ENCODE measurements at regions not wholly inside any gene's neighbourhood (a gene's known extent, or its start where the extent isn't known, plus 50 kb on each side); places are given as distances from the start of the nearest gene placed in this dataset.

- no peaks in the 10 kb centered on the region for H3K36me3 ChIP-seq (ENCODE audit: low read depth)
- ATAC-seq (ENCODE audit: low read depth) (no peak), DNase-seq (ENCODE audit: low spot score) (no peak)
- no peak overlapping the region for H3K4me3 ChIP-seq (ENCODE audit: severe bottlenecking)
- H3K27me3 ChIP-seq (ENCODE audit: insufficient read depth, poor library complexity, severe bottlenecking) = no peaks in the 10 kb centered on the region
- H3K9me3 ChIP-seq (ENCODE audit: severe bottlenecking) = no peaks in the 10 kb centered on the region
- TF ChIP-seq CTCF (IDR thresholded peaks at IDR 0.05; ENCODE audit: poor library complexity, severe bottlenecking) = no peak
- no peaks in the 10 kb centered on the region for H3K4me1 ChIP-seq (ENCODE audit: insufficient read depth, poor library complexity, severe bottlenecking)
- H3K27ac ChIP-seq (ENCODE audit: poor library complexity, severe bottlenecking) = no peak overlapping the region
Observed at GRCh38 chr13:26821672-26822071, 61.1 kb upstream of the GPR12 start.

GRCh38 chr13:26820871-26821270 is 60.3 kb upstream of the GPR12 start:
- ATAC-seq (ENCODE audit: low read depth) (no peak), DNase-seq (ENCODE audit: low spot score) (no peak)
- H3K36me3 ChIP-seq (ENCODE audit: low read depth) = no peaks in the 10 kb centered on the region
- no peaks in the 10 kb centered on the region for H3K27me3 ChIP-seq (ENCODE audit: insufficient read depth, poor library complexity, severe bottlenecking)
- no peak overlapping the region for H3K27ac ChIP-seq (ENCODE audit: poor library complexity, severe bottlenecking)
- no peak for TF ChIP-seq CTCF (IDR thresholded peaks at IDR 0.05; ENCODE audit: poor library complexity, severe bottlenecking)
- no peaks in the 10 kb centered on the region for H3K4me1 ChIP-seq (ENCODE audit: insufficient read depth, poor library complexity, severe bottlenecking)
- H3K9me3 ChIP-seq (ENCODE audit: severe bottlenecking) = no peaks in the 10 kb centered on the region
- no peak overlapping the region for H3K4me3 ChIP-seq (ENCODE audit: severe bottlenecking)

GRCh38 chr13:26819046-26819445 is 58.5 kb upstream of the GPR12 start:
- ATAC-seq (ENCODE audit: low read depth) (no peak), DNase-seq (ENCODE audit: low spot score) (no peak)
- H3K27me3 ChIP-seq (ENCODE audit: insufficient read depth, poor library complexity, severe bottlenecking) = peaks cover 5% of the 10 kb centered on the region
- TF ChIP-seq CTCF (IDR thresholded peaks at IDR 0.05; ENCODE audit: poor library complexity, severe bottlenecking) = no peak
- no peaks in the 10 kb centered on the region for H3K4me1 ChIP-seq (ENCODE audit: insufficient read depth, poor library complexity, severe bottlenecking)
- no peak overlapping the region for H3K27ac ChIP-seq (ENCODE audit: poor library complexity, severe bottlenecking)
- H3K36me3 ChIP-seq (ENCODE audit: low read depth) = no peaks in the 10 kb centered on the region
- H3K9me3 ChIP-seq (ENCODE audit: severe bottlenecking) = no peaks in the 10 kb centered on the region
- no peak overlapping the region for H3K4me3 ChIP-seq (ENCODE audit: severe bottlenecking)

- DNase-seq (ENCODE audit: low spot score) (no peak), ATAC-seq (ENCODE audit: low read depth) (no peak)
- H3K36me3 ChIP-seq (ENCODE audit: low read depth) = no peaks in the 10 kb centered on the region
Observed at GRCh38 chr13:26816881-26817280, 56.3 kb upstream of the GPR12 start.

GRCh38 chr13:26813980-26814348 is 53.4 kb upstream of the GPR12 start:
- no peak for DNase-seq (ENCODE audit: low spot score)
- peaks cover 21% of the 10 kb centered on the region for H3K27me3 ChIP-seq (ENCODE audit: insufficient read depth, poor library complexity, severe bottlenecking)

More at GRCh38 chr13:26816881-26817280, 56.3 kb upstream of the GPR12 start:
- H3K27ac ChIP-seq (ENCODE audit: poor library complexity, severe bottlenecking) = no peak overlapping the region
- H3K27me3 ChIP-seq (ENCODE audit: insufficient read depth, poor library complexity, severe bottlenecking) = peaks cover 7% of the 10 kb centered on the region
- no peak for TF ChIP-seq CTCF (IDR thresholded peaks at IDR 0.05; ENCODE audit: poor library complexity, severe bottlenecking)
- H3K4me3 ChIP-seq (ENCODE audit: severe bottlenecking) = no peak overlapping the region
- H3K4me1 ChIP-seq (ENCODE audit: insufficient read depth, poor library complexity, severe bottlenecking) = no peaks in the 10 kb centered on the region
- no peaks in the 10 kb centered on the region for H3K9me3 ChIP-seq (ENCODE audit: severe bottlenecking)

More at GRCh38 chr13:26813980-26814348, 53.4 kb upstream of the GPR12 start:
- ATAC-seq (ENCODE audit: low read depth) = no peak
- Histone ChIP-seq H3K27ac (ENCODE audit: poor library complexity, severe bottlenecking) (no peak overlapping the region), H3K4me3 (ENCODE audit: severe bottlenecking) (no peak overlapping the region), H3K4me1 (ENCODE audit: insufficient read depth, poor library complexity, severe bottlenecking) (no peaks in the 10 kb centered on the region), H3K9me3 (ENCODE audit: severe bottlenecking) (no peaks in the 10 kb centered on the region), H3K36me3 (ENCODE audit: low read depth) (no peaks in the 10 kb centered on the region)
- no peak for TF ChIP-seq CTCF (IDR thresholded peaks at IDR 0.05; ENCODE audit: poor library complexity, severe bottlenecking)
